Peyer's patch (tissue), 4 donors: ENCODE measurements at regions not wholly inside any gene's neighbourhood (a gene's known extent, or its start where the extent isn't known, plus 50 kb on each side); places are given as distances from the start of the nearest gene placed in this dataset.

Source experiments
- DNase-seq, 3 donors: peaks; one replicate each; pipeline ENCODE4 v3.0.0-alpha.2; 2017 to 2019
- H3K27ac ChIP-seq, 4 donors: fragments of 200-600 bp; sonication (generic); one replicate each; pipeline ENCODE4 v1.5.1; 2016 to 2019
- H3K27me3 ChIP-seq, 2 donors: fragments of 200-600 bp; sonication (generic); one replicate each; pipeline ENCODE4 v1.5.1; 2019
- H3K36me3 ChIP-seq, 3 donors: fragments of 200-600 bp; sonication (generic); one replicate each; pipeline ENCODE4 v1.5.1; 2016 to 2019
- H3K4me1 ChIP-seq, 4 donors: fragments of 200-600 bp; sonication (generic); one replicate each; pipeline ENCODE4 v1.5.1; 2016 to 2019
- H3K4me3 ChIP-seq, 4 donors: fragments of 200-600 bp; sonication (generic); 1 replicate in 3 of 4; 2 replicates in 1 of 4; pipeline ENCODE4 v1.5.1; 2016 to 2019; ENCODE audit warnings: mild to moderate bottlenecking in 1 of 4
- H3K9me3 ChIP-seq, 4 donors: fragments of 200-600 bp; sonication (generic); one replicate each; pipeline ENCODE4 v1.5.1; 2016 to 2019; ENCODE audit warnings: mild to moderate bottlenecking in 1 of 4
- CTCF ChIP-seq, 6 experiments: fragments of 450-650 bp in 4 of 6; fragments of 200-600 bp in 2 of 6; sonication (generic) in 1 of 6; IDR thresholded peaks; one replicate each; pipeline ENCODE4 v1.5.1; 2017 to 2019; ENCODE audit warnings: antibody characterized with exemption in 6 of 6, mild to moderate bottlenecking in 3 of 6, moderate library complexity in 1 of 6
- POLR2A ChIP-seq, 2 donors: fragments of 450-650 bp; IDR thresholded peaks; one replicate each; pipeline ENCODE4 v1.5.1; 2017; ENCODE audit warnings: antibody characterized with exemption in 2 of 2, mild to moderate bottlenecking in 2 of 2, moderate library complexity in 2 of 2

- Histone ChIP-seq H3K9me3 (no peaks in the 10 kb centered on the region), H3K4me1 (no peaks in the 10 kb centered on the region), H3K36me3 (no peaks in the 10 kb centered on the region), H3K4me3 (no peak overlapping the region), H3K27me3 (no peaks in the 10 kb centered on the region), H3K27ac (no peak overlapping the region)
- no peak for TF ChIP-seq CTCF (IDR thresholded peaks at IDR 0.05)
- no peak for DNase-seq
These were observed 1069.4 kb downstream of the C4orf33 start for GRCh38 chr4:130165381-130165780.

- Histone ChIP-seq H3K27me3 (no peaks in the 10 kb centered on the region), H3K4me1 (no peaks in the 10 kb centered on the region), H3K4me3 (no peak overlapping the region), H3K9me3 (no peaks in the 10 kb centered on the region), H3K27ac (no peak overlapping the region), H3K36me3 (no peaks in the 10 kb centered on the region)
- TF ChIP-seq POLR2A (IDR thresholded peaks at IDR 0.05) (no peak), CTCF (IDR thresholded peaks at IDR 0.05) (no peak)
- DNase-seq = no peak
These were observed 1076.2 kb downstream of the C4orf33 start for GRCh38 chr4:130172156-130172555.

GRCh38 chr4:130178106-130178505, 1082.2 kb downstream of the C4orf33 start:
- H3K27ac ChIP-seq = no peak overlapping the region
- H3K4me3 ChIP-seq = no peak overlapping the region
- no peak for DNase-seq
- H3K36me3 ChIP-seq = no peaks in the 10 kb centered on the region
- TF ChIP-seq CTCF (IDR thresholded peaks at IDR 0.05) (no peak), POLR2A (IDR thresholded peaks at IDR 0.05) (no peak)
- no peaks in the 10 kb centered on the region for H3K9me3 ChIP-seq
- no peaks in the 10 kb centered on the region for H3K27me3 ChIP-seq
- H3K4me1 ChIP-seq = no peaks in the 10 kb centered on the region

- Histone ChIP-seq H3K4me3 (no peak overlapping the region), H3K27ac (no peak overlapping the region), H3K27me3 (no peaks in the 10 kb centered on the region), H3K36me3 (no peaks in the 10 kb centered on the region), H3K9me3 (no peaks in the 10 kb centered on the region), H3K4me1 (no peaks in the 10 kb centered on the region)
- no peak for TF ChIP-seq POLR2A (IDR thresholded peaks at IDR 0.05)
- TF ChIP-seq CTCF (IDR thresholded peaks at IDR 0.05) = no peak
- no peak for DNase-seq
These were observed 1087.1 kb downstream of the C4orf33 start for GRCh38 chr4:130183096-130183495.

- H3K36me3 ChIP-seq = no peaks in the 10 kb centered on the region
- no peaks in the 10 kb centered on the region for H3K27me3 ChIP-seq
- no peak overlapping the region for H3K4me3 ChIP-seq
- TF ChIP-seq POLR2A (IDR thresholded peaks at IDR 0.05) (no peak), CTCF (IDR thresholded peaks at IDR 0.05) (no peak)
- no peak overlapping the region for H3K27ac ChIP-seq
- no peaks in the 10 kb centered on the region for H3K4me1 ChIP-seq
- H3K9me3 ChIP-seq = no peaks in the 10 kb centered on the region
- no peak for DNase-seq
These were observed 1087.8 kb downstream of the C4orf33 start for GRCh38 chr4:130183766-130184165.

- H3K27ac ChIP-seq = no peak overlapping the region
- no peak for DNase-seq
- TF ChIP-seq CTCF (IDR thresholded peaks at IDR 0.05) (no peak), POLR2A (IDR thresholded peaks at IDR 0.05) (no peak)
- no peaks in the 10 kb centered on the region for H3K27me3 ChIP-seq
- H3K4me3 ChIP-seq = no peak overlapping the region
- H3K4me1 ChIP-seq = no peaks in the 10 kb centered on the region
- no peaks in the 10 kb centered on the region for H3K36me3 ChIP-seq
- no peaks in the 10 kb centered on the region for H3K9me3 ChIP-seq
These were observed 1089.2 kb downstream of the C4orf33 start for GRCh38 chr4:130185123-130185522.
